Upper lobe of left lung (tissue), 4 donors: ENCODE measurements at regions not wholly inside any gene's neighbourhood (a gene's known extent, or its start where the extent isn't known, plus 50 kb on each side); places are given as distances from the start of the nearest gene placed in this dataset.

Experiments
- POLR2A ChIP-seq, 4 donors: fragments of 450-650 bp; IDR thresholded peaks; one replicate each; pipeline ENCODE4 v1.5.1; 2016 to 2017; ENCODE audit warnings: antibody characterized with exemption in 4 of 4, mild to moderate bottlenecking in 2 of 4
- POLR2AphosphoS5 ChIP-seq, 2 donors: sonication (generic); formaldehyde crosslinking; IDR thresholded peaks; one replicate each; pipeline ENCODE4 v1.5.1; 2017; ENCODE audit warnings: antibody characterized with exemption in 2 of 2
- TF ChIP-seq, protein P1 (sequence below), 6 experiments: fragments of 450-650 bp in 4 of 6; fragments of 200-600 bp in 2 of 6; sonication (generic) in 2 of 6; IDR thresholded peaks; one replicate each; pipeline ENCODE4 v1.5.1; 2016 to 2019; ENCODE audit warnings: antibody characterized with exemption in 6 of 6

DNA sequence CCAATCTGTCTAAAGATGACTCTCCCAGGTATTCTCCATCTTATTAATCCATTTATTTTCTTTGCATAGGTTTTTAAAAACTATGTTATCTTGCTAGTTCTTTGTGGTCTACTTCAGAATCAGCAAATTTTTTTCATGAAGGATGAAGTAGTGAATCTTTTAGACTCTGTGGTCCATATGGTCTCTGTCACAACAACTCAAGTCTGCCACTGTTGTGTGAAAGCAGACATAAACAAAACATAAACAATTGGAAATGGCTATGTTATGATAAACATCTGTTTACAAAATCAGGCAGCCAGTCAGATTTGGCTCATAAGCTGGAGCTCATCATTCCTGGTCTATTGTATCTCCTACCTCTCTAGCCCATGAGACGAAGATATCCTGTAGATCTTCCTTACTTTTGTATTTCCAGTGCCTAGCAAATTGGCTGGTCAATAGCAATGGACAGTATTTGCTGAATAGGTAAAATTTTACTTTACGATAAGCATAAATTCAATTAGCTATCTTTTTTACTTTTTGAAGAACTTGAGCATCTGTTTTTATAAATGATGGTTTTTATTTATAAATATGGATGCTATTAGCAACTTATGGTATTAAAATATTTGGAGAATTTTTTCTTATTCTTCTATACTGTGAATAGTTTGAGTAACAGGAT, 104.6 kb upstream of the SGCE start:
- TF ChIP-seq, protein P1, sequence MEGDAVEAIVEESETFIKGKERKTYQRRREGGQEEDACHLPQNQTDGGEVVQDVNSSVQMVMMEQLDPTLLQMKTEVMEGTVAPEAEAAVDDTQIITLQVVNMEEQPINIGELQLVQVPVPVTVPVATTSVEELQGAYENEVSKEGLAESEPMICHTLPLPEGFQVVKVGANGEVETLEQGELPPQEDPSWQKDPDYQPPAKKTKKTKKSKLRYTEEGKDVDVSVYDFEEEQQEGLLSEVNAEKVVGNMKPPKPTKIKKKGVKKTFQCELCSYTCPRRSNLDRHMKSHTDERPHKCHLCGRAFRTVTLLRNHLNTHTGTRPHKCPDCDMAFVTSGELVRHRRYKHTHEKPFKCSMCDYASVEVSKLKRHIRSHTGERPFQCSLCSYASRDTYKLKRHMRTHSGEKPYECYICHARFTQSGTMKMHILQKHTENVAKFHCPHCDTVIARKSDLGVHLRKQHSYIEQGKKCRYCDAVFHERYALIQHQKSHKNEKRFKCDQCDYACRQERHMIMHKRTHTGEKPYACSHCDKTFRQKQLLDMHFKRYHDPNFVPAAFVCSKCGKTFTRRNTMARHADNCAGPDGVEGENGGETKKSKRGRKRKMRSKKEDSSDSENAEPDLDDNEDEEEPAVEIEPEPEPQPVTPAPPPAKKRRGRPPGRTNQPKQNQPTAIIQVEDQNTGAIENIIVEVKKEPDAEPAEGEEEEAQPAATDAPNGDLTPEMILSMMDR (IDR thresholded peaks at IDR 0.05), result no peak
- TF ChIP-seq POLR2AphosphoS5 (IDR thresholded peaks at IDR 0.05) (no peak), POLR2A (IDR thresholded peaks at IDR 0.05) (no peak)
